CD4-positive, alpha-beta T cell (primary cell): ENCODE measurements at regions not wholly inside any gene's neighbourhood (a gene's known extent, or its start where the extent isn't known, plus 50 kb on each side); places are given as distances from the start of the nearest gene placed in this dataset.

Experiments
- ATAC-seq: fragments of 200-7000 bp; cut with Tn5 transposase; one replicate; pipeline ENCODE4 v1.10.0; 2022; ENCODE audit warnings: mild to moderate bottlenecking; ENCODE audit not compliant: poor library complexity
- CTCF ChIA-PET: fragments of 350-600 bp; sonication (Branson Sonifier 250); formaldehyde crosslinking; loops from one replicate; lab custom pipeline; 2021; ENCODE audit warnings: antibody characterized with exemption, inconsistent platforms; lab: Charles Lee
- POLR2A ChIA-PET: fragments of 350-600 bp; sonication (Branson Sonifier 250); formaldehyde crosslinking; loops from one replicate; lab custom pipeline; 2021; ENCODE audit warnings: antibody characterized with exemption, inconsistent platforms; lab: Charles Lee
- DNase-seq, 14 experiments: peaks; one replicate each; pipeline ENCODE4 v3.0.0-alpha.2; 2013 to 2020; ENCODE audit warnings: mixed read lengths in 2 of 14
- H3K27ac ChIP-seq, 2 donors: one replicate each; pipeline versions ENCODE4 v1.5.1 to v1.7.0; 2013; ENCODE audit warnings: low read length in 2 of 2, low read depth in 1 of 2, mild to moderate bottlenecking in 1 of 2
- H3K27me3 ChIP-seq, 2 experiments: 1 replicate in 1 of 2; 2 replicates in 1 of 2; pipeline versions ENCODE4 v1.6.1 to v1.7.0; 2013; ENCODE audit warnings: low read length in 2 of 2, control low read depth in 1 of 2, mild to moderate bottlenecking in 1 of 2, moderate library complexity in 1 of 2; ENCODE audit not compliant: insufficient read depth in 2 of 2, control insufficient read depth in 1 of 2
- H3K36me3 ChIP-seq: one replicate; pipeline ENCODE4 v1.6.1; 2013; ENCODE audit warnings: low read length, control low read depth; ENCODE audit not compliant: insufficient read depth
- H3K4me1 ChIP-seq: one replicate; pipeline ENCODE4 v1.6.1; 2013; ENCODE audit warnings: low read length, control low read depth; ENCODE audit not compliant: insufficient read depth
- H3K4me3 ChIP-seq: one replicate; pipeline ENCODE4 v1.5.1; 2013; ENCODE audit warnings: mild to moderate bottlenecking, low read length, moderate library complexity
- H3K9me3 ChIP-seq, 2 experiments: 1 replicate in 1 of 2; 2 replicates in 1 of 2; pipeline versions ENCODE4 v1.6.1 to v1.7.0; 2013; ENCODE audit warnings: low read length in 2 of 2, mild to moderate bottlenecking in 2 of 2, control low read depth in 1 of 2, moderate library complexity in 1 of 2; ENCODE audit not compliant: control insufficient read depth in 1 of 2, insufficient read depth in 1 of 2
- H3K27ac Mint-ChIP-seq: one replicate; pipeline ENCODE4 v1.8.0; 2020; ENCODE audit warnings: mixed read lengths
- H3K27me3 Mint-ChIP-seq: one replicate; pipeline ENCODE4 v1.8.0; 2021; ENCODE audit warnings: mixed read lengths
- H3K36me3 Mint-ChIP-seq: one replicate; pipeline ENCODE4 v1.8.0; 2021; ENCODE audit warnings: low read depth, mixed read lengths
- H3K4me1 Mint-ChIP-seq: one replicate; pipeline ENCODE4 v1.8.0; 2021; ENCODE audit warnings: low read depth, mixed read lengths
- H3K4me3 Mint-ChIP-seq: one replicate; pipeline ENCODE4 v1.8.0; 2020; ENCODE audit warnings: mild to moderate bottlenecking, mixed read lengths
- H3K9me3 Mint-ChIP-seq: one replicate; pipeline ENCODE4 v1.8.0; 2020; ENCODE audit warnings: mixed read lengths
- intact Hi-C, 2 experiments: fragments of 100-400 bp; cut with DNase I in 1 of 2; cut with micrococcal nuclease in 1 of 2; formaldehyde crosslinking; loops; one replicate each; pipeline versions ENCODE4 v1.15.1 to v1.9.0; 2023 to 2025; cut with DNase I, micrococcal nuclease
- TF ChIP-seq, protein P1 (sequence below): fragments of 200-600 bp; IDR thresholded peaks from one replicate; pipeline ENCODE4 v1.8.0; 2022; ENCODE audit warnings: antibody characterized with exemption, mild to moderate bottlenecking

DNA sequence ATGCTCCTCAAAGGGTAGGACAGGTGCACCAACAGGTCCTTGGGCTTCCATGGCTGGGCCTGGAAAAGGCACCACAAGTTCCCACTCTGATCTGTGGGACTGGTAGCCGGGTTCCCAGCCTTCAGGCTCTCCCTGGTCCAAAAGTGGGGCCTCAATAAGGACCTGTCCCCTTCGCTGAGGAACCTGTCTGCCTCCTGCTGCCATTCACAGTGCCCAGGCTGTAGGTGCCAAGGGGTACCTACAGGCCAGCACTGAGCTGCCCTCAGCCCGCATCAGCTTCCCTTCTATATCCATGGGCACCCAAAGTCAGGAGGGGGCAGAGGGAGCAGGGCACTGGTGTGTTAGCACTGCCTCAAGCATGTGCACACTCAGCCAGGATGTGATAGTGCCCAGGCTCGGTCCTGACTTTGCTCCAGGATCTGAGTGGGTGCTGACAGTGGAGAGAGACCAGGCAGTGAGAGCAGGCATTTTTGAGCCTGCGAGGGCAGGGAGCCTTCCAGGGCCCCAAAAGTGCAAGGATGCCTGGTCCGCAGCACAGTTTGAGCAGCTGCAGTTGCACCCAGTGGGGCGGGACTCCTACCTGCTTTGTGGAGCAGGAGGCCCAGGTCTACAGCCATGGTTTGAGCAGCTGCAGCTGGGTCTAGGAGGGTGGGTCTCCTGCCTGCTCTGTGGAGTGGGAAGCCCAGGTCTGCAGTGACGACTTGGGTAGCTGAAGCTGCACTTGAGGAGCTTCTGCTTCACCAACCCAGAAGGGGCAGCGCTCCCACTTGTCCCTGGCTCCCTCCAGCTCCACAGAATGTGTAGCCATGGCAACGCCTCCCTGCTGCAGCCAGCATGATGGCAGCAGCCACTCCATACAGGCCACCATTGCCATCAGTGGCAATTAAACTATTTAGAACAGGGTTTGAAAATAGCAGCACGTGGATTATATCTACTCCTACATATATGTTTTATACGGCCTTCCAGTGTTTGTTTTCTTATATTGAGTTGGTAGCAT is 376.4 kb downstream of the KCTD8 start:
- no peaks in the 10 kb centered on the region for H3K4me1 Mint-ChIP-seq
- no peak overlapping the region for H3K4me3 ChIP-seq
- peaks cover 0 to 23% of the 10 kb centered on the region in 2 experiments for H3K9me3 ChIP-seq
- TF ChIP-seq, protein P1, sequence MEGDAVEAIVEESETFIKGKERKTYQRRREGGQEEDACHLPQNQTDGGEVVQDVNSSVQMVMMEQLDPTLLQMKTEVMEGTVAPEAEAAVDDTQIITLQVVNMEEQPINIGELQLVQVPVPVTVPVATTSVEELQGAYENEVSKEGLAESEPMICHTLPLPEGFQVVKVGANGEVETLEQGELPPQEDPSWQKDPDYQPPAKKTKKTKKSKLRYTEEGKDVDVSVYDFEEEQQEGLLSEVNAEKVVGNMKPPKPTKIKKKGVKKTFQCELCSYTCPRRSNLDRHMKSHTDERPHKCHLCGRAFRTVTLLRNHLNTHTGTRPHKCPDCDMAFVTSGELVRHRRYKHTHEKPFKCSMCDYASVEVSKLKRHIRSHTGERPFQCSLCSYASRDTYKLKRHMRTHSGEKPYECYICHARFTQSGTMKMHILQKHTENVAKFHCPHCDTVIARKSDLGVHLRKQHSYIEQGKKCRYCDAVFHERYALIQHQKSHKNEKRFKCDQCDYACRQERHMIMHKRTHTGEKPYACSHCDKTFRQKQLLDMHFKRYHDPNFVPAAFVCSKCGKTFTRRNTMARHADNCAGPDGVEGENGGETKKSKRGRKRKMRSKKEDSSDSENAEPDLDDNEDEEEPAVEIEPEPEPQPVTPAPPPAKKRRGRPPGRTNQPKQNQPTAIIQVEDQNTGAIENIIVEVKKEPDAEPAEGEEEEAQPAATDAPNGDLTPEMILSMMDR = no peak
- DNase-seq = no peak
- no peaks in the 10 kb centered on the region for H3K27me3 ChIP-seq
- no peaks in the 10 kb centered on the region for H3K36me3 Mint-ChIP-seq
- CTCF ChIA-PET = no interaction called here
- H3K4me1 ChIP-seq = no peaks in the 10 kb centered on the region
- POLR2A ChIA-PET = no interaction called here
- no peak overlapping the region for H3K27ac Mint-ChIP-seq
- ATAC-seq = no peak
- H3K27ac ChIP-seq = no peak overlapping the region
- no peaks in the 10 kb centered on the region for H3K36me3 ChIP-seq
- peaks cover 2% of the 10 kb centered on the region for H3K9me3 Mint-ChIP-seq
- no peaks in the 10 kb centered on the region for H3K27me3 Mint-ChIP-seq
- no peak overlapping the region for H3K4me3 Mint-ChIP-seq
- intact Hi-C loops = no loop called here

DNA sequence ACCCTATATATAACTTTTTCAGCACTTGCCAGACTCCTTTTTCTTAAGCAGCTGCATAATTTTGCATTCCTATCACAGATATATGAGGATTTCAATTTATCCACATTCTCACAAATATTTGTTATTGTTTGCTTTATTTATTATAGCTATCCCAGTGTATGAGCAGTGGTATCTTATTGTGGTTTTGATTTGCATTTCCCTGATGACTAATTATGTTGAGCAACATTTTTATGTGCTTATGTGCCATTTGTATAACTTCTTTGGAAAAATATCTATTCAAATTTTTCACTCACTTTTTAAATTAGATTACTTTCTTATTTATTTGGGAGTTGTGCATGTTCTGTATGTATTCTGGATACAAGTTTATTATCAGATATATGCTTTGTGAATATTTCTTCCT is 361.9 kb downstream of the KCTD8 start:
- H3K9me3 Mint-ChIP-seq = peaks cover 4% of the 10 kb centered on the region
- H3K4me1 Mint-ChIP-seq = no peaks in the 10 kb centered on the region
- ATAC-seq (no peak), DNase-seq (no peak)
- no peaks in the 10 kb centered on the region for H3K27me3 Mint-ChIP-seq
- no peaks in the 10 kb centered on the region for H3K36me3 ChIP-seq
- no peaks in the 10 kb centered on the region for H3K27me3 ChIP-seq
- H3K9me3 ChIP-seq = no peaks in the 10 kb centered on the region
- no peak overlapping the region for H3K4me3 Mint-ChIP-seq
- ChIA-PET POLR2A (no interaction called here), CTCF (no interaction called here)
- no peak overlapping the region for H3K27ac Mint-ChIP-seq
- intact Hi-C loops = no loop called here
- no peak overlapping the region for H3K4me3 ChIP-seq
- no peaks in the 10 kb centered on the region for H3K36me3 Mint-ChIP-seq
- TF ChIP-seq, protein P1 = no peak
- H3K27ac ChIP-seq = no peak overlapping the region
- H3K4me1 ChIP-seq = no peaks in the 10 kb centered on the region

DNA sequence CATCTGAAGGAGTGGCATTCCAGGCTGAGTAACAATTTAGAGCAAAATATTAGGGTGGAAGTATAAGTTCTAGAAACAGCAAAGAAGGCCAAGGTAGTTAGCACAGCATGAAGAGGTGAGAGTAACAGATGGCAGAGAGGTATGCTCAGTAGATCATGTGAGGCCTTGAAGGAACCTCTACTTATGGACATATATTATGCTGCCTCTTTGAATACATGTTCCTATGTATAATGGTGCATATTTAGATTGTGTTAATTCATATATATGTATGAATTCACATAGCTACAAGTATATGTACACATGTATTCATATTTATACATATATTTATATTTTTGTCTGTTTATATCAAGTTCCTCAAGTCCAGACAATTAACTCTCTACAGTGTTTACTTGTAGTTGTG is 355.2 kb downstream of the KCTD8 start:
- intact Hi-C loops = no loop called here
- H3K27ac ChIP-seq = no peak overlapping the region
- no peak overlapping the region for H3K27ac Mint-ChIP-seq
- H3K4me1 Mint-ChIP-seq = no peaks in the 10 kb centered on the region
- H3K27me3 Mint-ChIP-seq = no peaks in the 10 kb centered on the region
- no peaks in the 10 kb centered on the region for H3K4me1 ChIP-seq
- no peak overlapping the region for H3K4me3 ChIP-seq
- peaks cover 4% of the 10 kb centered on the region for H3K9me3 Mint-ChIP-seq
- ChIA-PET CTCF (no interaction called here), POLR2A (no interaction called here)
- H3K27me3 ChIP-seq = no peaks in the 10 kb centered on the region
- TF ChIP-seq, protein P1 = no peak
- no peak for ATAC-seq
- H3K36me3 Mint-ChIP-seq = no peaks in the 10 kb centered on the region
- no peak overlapping the region for H3K4me3 Mint-ChIP-seq
- no peaks in the 10 kb centered on the region for H3K36me3 ChIP-seq
- no peak for DNase-seq
- peaks cover 0 to 3% of the 10 kb centered on the region in 2 experiments for H3K9me3 ChIP-seq
